GM23338 (cell line): ENCODE measurements at regions not wholly inside any gene's neighbourhood (a gene's known extent, or its start where the extent isn't known, plus 50 kb on each side); places are given as distances from the start of the nearest gene placed in this dataset.

Experiments used
- ATAC-seq: fragments of 200-7000 bp; cut with Tn5 transposase; 3 replicates; pipeline ENCODE4 v1.9.1; 2020
- DNase-seq: peaks from one replicate; pipeline ENCODE4 v3.0.0-alpha.2; 2015; ENCODE audit warnings: low spot score
- H2AFZ ChIP-seq: fragments of 200-600 bp; sonication (generic); 2 replicates; pipeline ENCODE4 v1.8.0; 2016; ENCODE audit warnings: antibody characterized with exemption, mild to moderate bottlenecking, moderate library complexity
- H3F3A ChIP-seq: fragments of 200-600 bp; sonication (generic); replicated peaks from 2 replicates; pipeline ENCODE4 v1.8.0; 2017; ENCODE audit warnings: antibody characterized with exemption, mixed run types, low read depth
- H3K27ac ChIP-seq: fragments of 200-600 bp; sonication (generic); 2 replicates; pipeline ENCODE4 v1.6.1; 2016; ENCODE audit warnings: low read depth
- H3K27me3 ChIP-seq: fragments of 200-600 bp; sonication (generic); 2 replicates; pipeline ENCODE4 v1.8.0; 2016; ENCODE audit warnings: mild to moderate bottlenecking, mixed run types, moderate library complexity; ENCODE audit not compliant: insufficient read depth
- H3K36me3 ChIP-seq: fragments of 200-600 bp; sonication (generic); 2 replicates; pipeline ENCODE4 v1.8.0; 2016; ENCODE audit warnings: mild to moderate bottlenecking; ENCODE audit not compliant: insufficient read depth
- H3K4me1 ChIP-seq: fragments of 200-600 bp; sonication (generic); 2 replicates; pipeline ENCODE4 v1.8.0; 2016; ENCODE audit warnings: mild to moderate bottlenecking, moderate library complexity; ENCODE audit not compliant: insufficient read depth
- H3K4me2 ChIP-seq: fragments of 200-600 bp; sonication (generic); 2 replicates; pipeline ENCODE4 v1.7.1; 2017; ENCODE audit warnings: mixed run types
- H3K4me3 ChIP-seq: fragments of 200-600 bp; sonication (generic); 2 replicates; pipeline ENCODE4 v1.6.1; 2016; ENCODE audit warnings: mixed run types
- H3K79me2 ChIP-seq: fragments of 200-600 bp; sonication (generic); replicated peaks from 2 replicates; pipeline ENCODE4 v1.8.0; 2017; ENCODE audit warnings: mild to moderate bottlenecking; ENCODE audit not compliant: insufficient read depth
- H3K9me2 ChIP-seq: fragments of 200-600 bp; sonication (generic); 2 replicates; pipeline ENCODE4 v1.8.0; 2017; ENCODE audit not compliant: insufficient read depth
- H4K20me1 ChIP-seq: fragments of 200-600 bp; sonication (generic); replicated peaks from 2 replicates; pipeline ENCODE4 v1.8.0; 2017; ENCODE audit warnings: mild to moderate bottlenecking; ENCODE audit not compliant: insufficient read depth
- H3K27ac Mint-ChIP-seq: 2 replicates; pipeline ENCODE4 v1.8.0; 2020; ENCODE audit warnings: inconsistent platforms, mild to moderate bottlenecking, moderate library complexity, mixed read lengths
- H3K27me3 Mint-ChIP-seq: 3 replicates; pipeline ENCODE4 v1.8.0; 2022; ENCODE audit warnings: low read depth, mild to moderate bottlenecking, moderate library complexity, mixed read lengths, inconsistent platforms; ENCODE audit not compliant: insufficient read depth, poor library complexity
- H3K36me3 Mint-ChIP-seq: 3 replicates; pipeline ENCODE4 v1.8.0; 2021; ENCODE audit warnings: low read depth, mild to moderate bottlenecking, inconsistent platforms, moderate library complexity, mixed read lengths
- H3K4me1 Mint-ChIP-seq: 3 replicates; pipeline ENCODE4 v1.8.0; 2020; ENCODE audit warnings: mild to moderate bottlenecking, inconsistent platforms, mixed read lengths
- H3K4me3 Mint-ChIP-seq: 3 replicates; pipeline ENCODE4 v1.8.0; 2021; ENCODE audit warnings: moderate library complexity, mild to moderate bottlenecking, inconsistent platforms, mixed read lengths
- H3K9me3 Mint-ChIP-seq: 3 replicates; pipeline ENCODE4 v1.8.0; 2020; ENCODE audit warnings: moderate library complexity, mild to moderate bottlenecking, inconsistent platforms, mixed read lengths
- EZH2 ChIP-seq: fragments of 200-600 bp; sonication (generic); IDR thresholded peaks from one replicate; pipeline ENCODE4 v1.8.0; 2017; ENCODE audit warnings: antibody characterized with exemption, mild to moderate bottlenecking, low read depth; ENCODE audit not compliant: unreplicated experiment
- EZH2phosphoT487 ChIP-seq: fragments of 200-600 bp; sonication (generic); IDR thresholded peaks from one replicate; pipeline ENCODE4 v1.8.1; 2018; ENCODE audit warnings: antibody characterized with exemption; ENCODE audit not compliant: unreplicated experiment
- JUNB ChIP-seq: IDR thresholded peaks from one replicate; pipeline ENCODE4 v1.6.1; 2016; ENCODE audit warnings: antibody characterized with exemption; ENCODE audit not compliant: unreplicated experiment
- POLR2AphosphoS5 ChIP-seq: IDR thresholded peaks from 2 replicates; pipeline ENCODE4 v1.6.1; 2016; ENCODE audit warnings: antibody characterized with exemption, low read depth
- STAT1 ChIP-seq: IDR thresholded peaks from one replicate; pipeline ENCODE4 v1.6.1; 2016; ENCODE audit warnings: antibody characterized with exemption; ENCODE audit not compliant: unreplicated experiment
- ZNF114 ChIP-seq: fragments of 250-450 bp; sonication (Bioruptor Pico); IDR thresholded peaks from 2 replicates; pipeline ENCODE4 v1.5.0; 2020; ENCODE audit warnings: mild to moderate bottlenecking, moderate library complexity
- ZNF462 ChIP-seq: fragments of 250-450 bp; sonication (Bioruptor Pico); IDR thresholded peaks from 2 replicates; pipeline ENCODE4 v1.5.0; 2020; ENCODE audit warnings: mild to moderate bottlenecking, moderate library complexity

DNA sequence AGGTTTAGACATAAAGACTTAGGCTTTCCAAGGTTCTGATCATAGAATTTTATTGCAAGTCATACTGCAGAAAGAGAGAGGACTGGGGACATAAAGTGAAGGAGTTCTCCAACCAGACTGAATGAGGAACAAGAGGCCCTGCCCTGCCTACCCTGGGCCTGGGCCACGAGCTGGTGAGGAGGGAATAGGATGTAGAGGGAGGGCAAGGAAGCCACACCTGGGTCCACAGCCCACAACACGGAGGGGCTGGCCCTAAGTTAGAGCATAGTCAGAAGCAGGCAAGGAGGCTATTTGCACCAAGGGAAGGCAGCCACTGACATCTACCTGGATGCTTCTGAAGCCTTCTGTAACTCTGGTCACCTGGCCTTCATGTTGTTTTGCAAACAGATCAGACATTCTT lies 82.2 kb upstream of the CXCL12 start:
- DNase-seq (no peak), ATAC-seq (no peak)
- 0 out of 2 replicates have a peak, but pooled peaks cover 2% of the 10 kb centered on the region for H3K9me2 ChIP-seq
- H3K4me2 ChIP-seq = no peak overlapping the region
- no peak overlapping the region for H3K27ac ChIP-seq
- H3K4me1 Mint-ChIP-seq = peaks cover 2% of the 10 kb centered on the region; the same call in 1 of the 3 replicates
- TF ChIP-seq JUNB (no peak), ZNF462 (CRISPR knock-in tag) (no peak), POLR2AphosphoS5 (no peak), EZH2phosphoT487 (no peak), EZH2 (no peak), STAT1 (no peak)
- H3K79me2 ChIP-seq = no peaks in the 10 kb centered on the region
- no peak overlapping the region for H3K27ac Mint-ChIP-seq
- H3K27me3 ChIP-seq = no peaks in the 10 kb centered on the region
- no peak overlapping the region for H3K4me3 Mint-ChIP-seq
- H3K36me3 Mint-ChIP-seq = no peaks in the 10 kb centered on the region
- H3K27me3 Mint-ChIP-seq = no peaks in the 10 kb centered on the region
- no peaks in the 10 kb centered on the region for H3K4me1 ChIP-seq
- H3F3A ChIP-seq = no peaks in the 10 kb centered on the region
- no peaks in the 10 kb centered on the region; the same call in 1 of the 3 replicates for H3K9me3 Mint-ChIP-seq
- H2AFZ ChIP-seq = no peak overlapping the region
- H3K4me3 ChIP-seq = no peak overlapping the region
- no peaks in the 10 kb centered on the region for H3K36me3 ChIP-seq
- no peaks in the 10 kb centered on the region for H4K20me1 ChIP-seq

DNA sequence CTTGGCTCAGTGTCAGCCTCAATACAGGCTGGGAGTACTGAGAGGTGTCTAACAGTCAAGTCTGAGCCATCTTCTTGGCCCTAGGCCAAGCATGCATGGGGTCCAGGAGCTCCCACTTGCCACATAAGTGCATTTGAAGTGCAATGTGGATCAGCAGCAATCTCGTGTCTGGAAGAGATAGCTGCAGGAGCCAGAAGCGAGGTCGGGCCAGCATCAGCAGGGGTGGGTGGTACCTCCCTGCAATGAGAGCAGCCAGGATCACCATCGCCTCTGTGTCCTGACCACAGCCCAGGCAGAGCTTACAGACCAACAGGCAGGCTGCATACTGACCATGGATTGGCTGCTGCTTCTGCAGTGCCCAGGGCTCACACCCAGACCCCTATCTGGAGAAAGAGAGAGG lies 83.0 kb upstream of the CXCL12 start:
- Histone ChIP-seq H3K79me2 (no peaks in the 10 kb centered on the region), H3F3A (no peaks in the 10 kb centered on the region), H3K27me3 (no peaks in the 10 kb centered on the region), H3K4me2 (no peak overlapping the region), H3K4me3 (no peak overlapping the region), H2AFZ (no peak overlapping the region), H3K36me3 (no peaks in the 10 kb centered on the region), H3K9me2 (0 out of 2 replicates have a peak, but pooled peaks cover 2% of the 10 kb centered on the region), H4K20me1 (no peaks in the 10 kb centered on the region), H3K4me1 (no peaks in the 10 kb centered on the region), H3K27ac (no peak overlapping the region)
- peaks cover 2% of the 10 kb centered on the region; the same call in 1 of the 3 replicates for H3K4me1 Mint-ChIP-seq
- no peak overlapping the region for H3K27ac Mint-ChIP-seq
- TF ChIP-seq STAT1 (no peak), ZNF114 (CRISPR knock-in tag) (no peak), EZH2phosphoT487 (no peak)
- ATAC-seq (no peak), DNase-seq (no peak)
- no peaks in the 10 kb centered on the region for H3K27me3 Mint-ChIP-seq
- no peaks in the 10 kb centered on the region for H3K36me3 Mint-ChIP-seq
- no peak overlapping the region for H3K4me3 Mint-ChIP-seq
- H3K9me3 Mint-ChIP-seq = no peaks in the 10 kb centered on the region; the same call in 1 of the 3 replicates
